HL-60 (cell line): ENCODE measurements at regions not wholly inside any gene's neighbourhood (a gene's known extent, or its start where the extent isn't known, plus 50 kb on each side); places are given as distances from the start of the nearest gene placed in this dataset.

Experiments
- DNase-seq, 2 experiments: peaks; one replicate each; pipeline ENCODE4 v3.0.0-alpha.2; 2010 to 2020; ENCODE audit warnings: low read depth in 1 of 2, low spot score in 1 of 2
- H3K27ac ChIP-seq: fragments of 250-450 bp; sonication (Bioruptor Pico); replicated peaks from 2 replicates; pipeline ENCODE4 v1.5.1; 2020; ENCODE audit warnings: mild to moderate bottlenecking, moderate library complexity
- H3K27me3 ChIP-seq: fragments of 250-450 bp; sonication (Bioruptor Pico); 2 replicates; pipeline ENCODE4 v1.5.1; 2021; ENCODE audit warnings: mild to moderate bottlenecking, moderate library complexity; ENCODE audit not compliant: insufficient read depth, poor library complexity, severe bottlenecking
- H3K4me3 ChIP-seq: replicated peaks from 2 replicates; pipeline ENCODE4 v1.5.1; 2011; ENCODE audit warnings: mild to moderate bottlenecking, control low read depth, low read length; ENCODE audit not compliant: insufficient read depth
- CTCF ChIP-seq: IDR thresholded peaks from one replicate; pipeline ENCODE4 v1.5.1; 2011; ENCODE audit warnings: low read length, control low read depth, inconsistent platforms; ENCODE audit not compliant: insufficient read depth
- GABPA ChIP-seq: IDR thresholded peaks from 2 replicates; pipeline ENCODE4 v1.6.1; 2012; ENCODE audit warnings: low read depth
- POLR2AphosphoS5 ChIP-seq: IDR thresholded peaks from 2 replicates; pipeline ENCODE4 v1.6.1; 2012; ENCODE audit warnings: low read depth
- REST ChIP-seq: IDR thresholded peaks from 2 replicates; pipeline ENCODE4 v1.6.1; 2012; ENCODE audit warnings: low read depth; ENCODE audit not compliant: insufficient replicate concordance
- SPI1 ChIP-seq: IDR thresholded peaks from 2 replicates; pipeline ENCODE4 v1.6.1; 2012; ENCODE audit warnings: low read depth, mild to moderate bottlenecking, borderline replicate concordance

GRCh38 chr20:52432740-52433139, 241.2 kb upstream of the ZFP64 start:
- no peaks in the 10 kb centered on the region for H3K27me3 ChIP-seq
- TF ChIP-seq GABPA (no peak), REST (no peak), SPI1 (no peak), CTCF (no peak), POLR2AphosphoS5 (no peak)
- H3K4me3 ChIP-seq = no peak overlapping the region
- no peak overlapping the region for H3K27ac ChIP-seq
- DNase-seq = no peak

GRCh38 chr20:52429029-52429428, 237.4 kb upstream of the ZFP64 start:
- H3K27me3 ChIP-seq = no peaks in the 10 kb centered on the region
- no peak overlapping the region for H3K4me3 ChIP-seq
- no peak for TF ChIP-seq CTCF
- TF ChIP-seq GABPA = no peak
- no peak for TF ChIP-seq POLR2AphosphoS5
- TF ChIP-seq SPI1 = no peak
- TF ChIP-seq REST = no peak
- H3K27ac ChIP-seq = no peak overlapping the region
- no peak for DNase-seq

GRCh38 chr20:52427960-52428359, 236.4 kb upstream of the ZFP64 start:
- Histone ChIP-seq H3K4me3 (no peak overlapping the region), H3K27me3 (no peaks in the 10 kb centered on the region), H3K27ac (no peak overlapping the region)
- DNase-seq = no peak
- no peak for TF ChIP-seq POLR2AphosphoS5
- TF ChIP-seq CTCF = no peak
- no peak for TF ChIP-seq REST
- no peak for TF ChIP-seq GABPA
- no peak for TF ChIP-seq SPI1
